HG02970 (cell line): ENCODE measurements at regions not wholly inside any gene's neighbourhood (a gene's known extent, or its start where the extent isn't known, plus 50 kb on each side); places are given as distances from the start of the nearest gene placed in this dataset.
"Not testable (repeated sequence)": the region's sequence is repeated elsewhere in the genome, so short reads cannot be mapped to it uniquely, and the experiment has no call there.

Experiments used
- ATAC-seq: cut with Tn5 transposase; IDR thresholded peaks from one replicate; pipeline ENCODE4 v1.9.1; 2021; ENCODE audit warnings: mild to moderate bottlenecking, moderate library complexity, moderate number of reproducible peaks; ENCODE audit not compliant: unreplicated experiment, low FRiP score

DNA sequence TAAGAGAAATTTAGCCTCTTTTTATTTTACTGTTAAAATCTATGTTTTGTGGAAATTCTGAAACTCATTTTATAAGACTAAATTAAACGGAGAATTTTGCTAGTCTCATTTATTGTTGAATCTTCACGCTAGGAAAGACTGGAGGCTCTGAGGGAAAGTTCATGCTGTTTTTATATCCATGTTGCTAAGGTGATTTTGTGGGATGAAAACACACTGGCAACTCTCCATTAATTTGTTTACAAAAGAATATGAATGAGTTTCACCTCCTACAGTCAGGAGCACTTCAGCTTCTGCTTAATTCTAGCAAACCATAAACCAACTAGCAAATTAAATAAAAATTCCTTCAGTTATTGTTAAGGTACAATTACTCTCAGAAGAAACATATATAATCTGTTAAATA is 195.4 kb downstream of the RAP2B start:
- no peak for ATAC-seq

DNA sequence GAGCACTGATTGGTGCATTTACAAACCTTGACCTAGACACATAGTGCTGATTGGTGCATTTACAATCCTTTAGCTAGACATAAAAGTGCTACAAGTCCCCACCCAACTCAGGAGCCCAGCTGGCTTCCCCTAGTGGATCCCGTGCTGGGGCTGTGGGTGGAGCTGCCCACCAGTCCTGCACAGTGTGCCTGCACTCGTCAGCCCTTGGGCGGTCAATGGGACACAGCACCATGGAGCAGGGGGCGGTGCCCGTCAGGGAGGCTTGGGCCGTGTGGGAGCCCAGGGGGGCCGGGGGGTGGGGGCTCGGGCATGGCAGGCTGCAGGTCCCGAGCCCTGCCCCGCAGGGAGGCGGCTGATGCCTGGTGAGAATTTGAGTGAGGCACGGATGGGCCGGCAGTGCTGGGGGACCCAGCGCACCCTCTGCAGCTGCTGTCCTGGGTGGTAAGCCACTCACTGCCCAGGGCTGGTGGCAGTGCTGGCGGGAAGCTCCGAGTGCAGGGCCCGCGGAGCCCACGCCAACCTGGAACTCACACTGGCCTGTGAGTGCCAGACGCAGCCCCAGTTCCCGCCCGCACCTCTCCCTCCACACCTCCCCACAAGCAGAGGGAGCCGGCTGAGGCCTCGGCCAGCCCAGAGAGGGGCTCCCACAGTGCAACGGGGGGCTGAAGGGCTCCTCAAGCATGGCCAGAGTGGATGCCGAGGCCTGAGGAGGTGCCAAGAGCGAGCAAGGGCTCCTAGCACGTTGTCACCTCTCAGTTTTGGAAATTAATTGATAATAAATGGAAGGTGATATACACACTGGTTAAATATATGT is 207.7 kb downstream of the RAP2B start:
- no peak for ATAC-seq

DNA sequence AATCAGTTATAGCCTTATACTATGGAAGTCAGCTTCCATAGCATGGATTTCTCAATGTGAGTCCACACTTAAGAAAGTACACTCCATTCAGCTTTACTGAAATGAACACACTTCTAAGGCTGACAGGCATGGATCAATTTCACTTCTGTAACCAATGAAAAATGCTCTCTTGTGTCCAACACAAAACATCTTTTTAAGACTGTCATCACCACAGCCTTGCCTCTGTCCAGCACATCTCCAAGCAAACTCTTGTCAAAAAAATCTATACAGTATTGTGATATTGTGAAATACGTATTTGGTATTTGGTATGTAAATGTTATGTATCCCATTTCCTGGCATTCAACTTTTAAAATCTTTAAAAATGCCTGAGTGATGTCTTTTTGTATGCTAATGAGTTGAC is 208.7 kb downstream of the RAP2B start:
- no peak for ATAC-seq

DNA sequence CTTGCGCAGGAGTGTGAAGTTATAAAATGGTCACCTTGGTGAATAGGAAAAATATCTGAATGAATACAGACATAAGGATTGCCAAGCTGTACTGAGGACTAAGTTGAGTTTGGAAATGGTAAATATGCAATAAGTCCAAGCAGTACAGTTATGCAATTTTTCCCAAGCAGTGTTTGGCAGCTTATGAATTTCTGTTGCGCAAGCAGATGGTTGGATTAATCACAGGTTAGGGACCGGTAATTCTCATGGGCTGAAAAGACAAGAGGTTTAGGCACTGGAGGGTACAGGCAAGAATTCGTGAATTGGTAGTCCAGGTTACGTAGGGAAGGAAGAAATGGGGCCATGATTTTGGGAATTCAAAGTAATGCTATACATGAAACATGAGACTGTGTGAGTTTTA is 210.3 kb downstream of the RAP2B start:
- ATAC-seq: no peak

DNA sequence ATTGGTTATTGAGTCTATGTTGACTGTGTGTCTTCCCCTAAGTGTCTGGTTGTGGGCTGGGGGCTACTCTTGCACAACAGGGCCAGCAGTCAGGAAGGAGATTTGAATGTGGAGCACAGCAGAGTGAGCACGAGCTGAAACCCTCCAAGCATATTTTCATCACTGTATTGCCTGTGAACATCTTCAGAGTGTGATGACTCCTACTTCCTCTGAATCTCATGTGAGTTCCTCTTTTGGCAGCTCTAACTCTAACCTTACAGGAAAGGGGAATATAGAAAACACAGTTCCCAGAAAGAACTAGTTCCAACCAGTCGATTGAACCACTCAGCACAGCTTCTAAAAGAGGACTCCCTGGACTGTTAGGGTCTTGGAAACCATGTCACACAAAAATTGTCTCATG is 211.6 kb downstream of the RAP2B start:
- ATAC-seq: no peak

DNA sequence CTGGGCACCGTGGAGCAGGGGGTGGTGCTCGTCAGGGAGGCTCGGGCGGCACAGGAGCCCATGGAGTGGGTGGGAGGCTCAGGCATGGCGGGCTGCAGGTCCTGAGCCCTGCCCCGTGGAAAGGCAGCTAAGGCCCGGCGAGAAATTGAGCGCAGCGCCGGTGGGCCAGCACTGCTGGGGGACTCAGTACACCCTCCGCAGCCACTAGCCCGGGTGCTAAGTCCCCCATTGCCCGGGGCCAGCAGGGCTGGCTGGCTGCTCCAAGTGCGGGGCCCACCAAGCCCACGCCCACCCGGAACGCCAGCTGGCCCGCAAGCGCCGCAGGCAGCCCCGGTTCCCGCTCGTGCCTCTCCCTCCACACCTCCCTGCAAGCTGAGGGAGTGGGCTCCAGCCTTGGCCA is 216.3 kb downstream of the RAP2B start:
- ATAC-seq: not testable (repeated sequence)

DNA sequence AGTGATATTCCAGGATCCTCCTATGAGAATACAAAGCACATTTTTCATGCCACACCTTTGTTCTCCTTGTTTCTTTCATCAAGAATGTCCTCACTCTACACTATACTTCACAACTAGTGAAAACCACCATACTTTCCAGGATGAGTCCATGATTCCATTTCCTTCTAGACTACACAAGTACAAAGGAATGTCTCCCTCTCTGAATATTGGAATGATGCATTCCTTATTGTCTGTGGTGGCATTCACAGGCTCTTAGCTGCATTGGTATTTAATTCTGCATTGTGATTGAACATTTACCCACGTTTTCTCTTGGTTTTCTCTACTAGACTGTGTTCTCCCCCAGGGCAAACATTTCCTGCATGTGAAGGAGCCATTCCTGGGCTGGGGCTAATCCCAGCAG is 217.5 kb downstream of the RAP2B start:
- no peak for ATAC-seq

DNA sequence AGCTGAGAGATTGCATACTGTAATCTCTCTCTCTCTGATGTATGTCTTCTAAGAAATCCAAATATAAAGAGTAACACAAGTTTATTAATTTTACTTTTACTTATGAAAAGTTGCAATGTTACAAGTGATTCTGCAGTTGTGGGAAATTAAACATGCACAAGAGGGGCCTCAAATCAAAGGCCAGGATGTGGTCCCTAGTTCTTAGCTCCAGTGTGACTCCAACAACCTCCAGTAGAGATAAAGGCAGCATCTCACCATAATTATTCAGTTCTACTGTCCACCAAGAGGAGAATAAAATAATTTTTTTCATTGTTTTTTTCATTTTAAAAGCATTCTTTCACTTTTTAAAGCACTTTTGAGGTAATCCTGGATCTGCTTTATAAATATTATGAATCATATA is 223.3 kb downstream of the RAP2B start:
- ATAC-seq: no peak

DNA sequence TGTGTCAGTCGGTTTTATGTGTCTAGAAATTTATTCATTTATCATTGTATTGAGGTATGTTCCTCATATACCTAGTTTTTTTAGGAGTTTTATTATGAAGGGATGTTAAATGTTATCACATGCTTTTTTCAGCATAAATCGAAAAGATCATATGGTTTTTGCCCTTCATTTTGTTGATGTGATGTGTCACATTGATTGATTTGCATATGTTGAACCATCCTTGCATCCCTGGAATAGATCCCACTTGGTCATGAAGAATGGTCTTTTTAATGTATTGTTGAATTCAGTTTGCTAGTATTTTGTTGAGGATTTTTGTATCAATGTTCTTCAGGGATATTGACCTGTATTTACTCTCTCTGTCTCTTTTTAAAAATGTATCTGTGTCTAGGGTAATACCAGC is 230.3 kb downstream of the RAP2B start:
- no peak for ATAC-seq

DNA sequence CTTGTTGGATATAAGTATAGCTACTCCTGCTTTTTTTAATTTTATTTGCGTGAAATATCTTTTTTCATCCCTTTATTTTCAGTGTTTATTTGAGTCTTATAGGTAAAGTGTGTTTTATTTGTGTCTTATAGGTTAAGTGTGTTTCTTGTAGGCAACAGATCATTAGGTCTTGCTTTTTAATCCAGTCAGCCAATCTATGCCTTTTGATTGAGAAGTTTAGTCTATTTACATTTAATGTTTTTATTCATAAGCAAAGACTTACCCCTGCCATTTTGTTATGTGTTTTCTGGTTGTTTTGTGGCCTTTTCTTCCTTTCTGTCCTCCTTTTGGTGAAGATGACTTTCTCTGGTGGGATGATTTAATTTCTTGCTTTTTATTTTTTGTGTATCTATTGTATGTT is 232.0 kb downstream of the RAP2B start:
- ATAC-seq: no peak

DNA sequence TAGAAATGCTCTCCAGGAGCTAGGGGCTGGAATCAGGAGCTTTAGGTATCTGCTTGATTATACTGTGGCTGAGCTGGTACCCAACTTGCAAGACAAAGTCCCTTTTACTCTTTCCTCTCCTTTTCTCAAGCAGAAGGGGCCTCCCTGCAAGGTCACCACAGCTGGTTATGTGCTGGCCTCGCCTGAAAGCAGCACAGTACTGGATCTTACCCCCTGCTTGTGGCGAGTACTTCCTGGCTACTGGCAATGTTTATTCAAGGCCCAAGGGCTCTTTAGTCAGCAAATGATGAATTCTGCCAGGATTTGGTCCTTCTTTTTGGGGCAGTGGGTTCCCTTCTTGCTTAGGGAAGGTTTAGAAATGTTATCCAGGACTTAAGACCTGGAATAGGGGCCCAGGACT is 234.6 kb downstream of the RAP2B start:
- no peak for ATAC-seq

DNA sequence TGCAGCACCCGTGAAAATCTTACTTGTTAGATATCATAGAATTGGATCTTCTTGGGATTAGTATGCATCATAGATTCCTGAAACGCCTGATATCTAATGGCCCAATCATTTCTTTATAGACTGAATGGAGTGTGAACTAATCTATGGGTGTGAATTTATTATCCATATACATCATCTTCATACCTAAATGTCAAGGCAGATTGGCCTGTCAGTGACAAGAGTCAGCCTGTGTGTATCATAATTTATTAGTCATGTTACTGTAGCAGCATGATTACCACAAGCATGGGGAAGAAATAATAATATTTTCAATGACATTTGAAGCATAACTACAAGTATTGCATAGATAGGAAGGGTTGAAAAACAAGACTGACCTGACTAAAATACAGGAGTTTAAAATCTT is 235.8 kb downstream of the RAP2B start:
- no peak for ATAC-seq

DNA sequence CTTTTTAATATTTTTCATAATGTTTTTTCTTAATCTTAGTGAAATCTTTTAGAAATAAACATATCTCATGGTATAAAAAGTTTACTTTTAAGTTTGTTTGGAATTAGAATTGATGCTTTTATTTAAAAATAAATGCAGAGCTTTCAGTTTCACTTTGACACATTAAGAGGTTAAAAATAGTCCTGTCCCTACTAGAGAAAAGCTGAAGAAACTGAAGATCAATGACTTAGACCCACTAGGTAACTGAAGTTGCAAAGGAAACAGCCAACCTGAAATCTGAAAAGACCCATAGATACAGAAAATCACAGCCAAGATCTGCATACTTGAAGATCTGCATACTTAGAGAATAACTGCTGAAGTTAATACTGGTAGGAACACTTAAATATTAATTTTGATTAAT is 237.6 kb downstream of the RAP2B start:
- ATAC-seq: peak; percentile 79

DNA sequence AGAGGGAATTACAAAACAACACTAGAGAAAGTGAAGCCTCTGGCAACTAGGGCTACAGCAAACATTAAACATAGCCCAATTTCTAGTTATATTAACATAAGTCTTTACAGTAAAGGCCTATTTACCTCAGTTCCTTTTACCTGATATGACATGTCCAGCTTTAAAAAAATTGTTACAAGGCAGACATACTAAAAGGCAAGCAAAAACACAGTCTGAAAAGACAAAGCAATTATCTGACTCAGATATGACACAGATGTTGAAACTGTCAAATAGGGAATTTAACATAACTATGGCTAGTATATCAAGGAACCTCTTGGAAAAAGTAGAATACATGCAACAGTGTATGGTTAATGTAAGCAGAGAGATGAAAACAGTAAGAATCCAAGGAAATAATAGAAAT is 238.6 kb downstream of the RAP2B start:
- ATAC-seq: no peak

DNA sequence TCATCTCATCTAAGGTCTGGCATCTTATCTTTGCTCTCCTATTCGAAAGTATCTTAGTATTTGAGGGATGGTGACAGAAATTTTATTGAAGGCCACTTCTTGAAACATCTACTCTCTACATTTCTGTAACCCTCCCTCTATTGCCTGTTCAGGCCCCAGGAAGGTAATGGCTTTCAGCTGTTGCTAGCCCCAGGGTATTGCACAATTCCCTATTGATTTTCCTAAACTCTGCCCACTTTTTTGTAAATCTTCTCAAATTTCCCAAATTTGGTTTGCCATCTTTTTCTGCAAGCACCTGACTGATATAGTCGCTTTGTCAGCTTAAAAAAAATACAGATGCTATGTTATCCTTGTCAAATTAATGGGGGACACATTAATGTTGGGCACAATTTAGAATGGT is 242.1 kb downstream of the RAP2B start:
- no peak for ATAC-seq

DNA sequence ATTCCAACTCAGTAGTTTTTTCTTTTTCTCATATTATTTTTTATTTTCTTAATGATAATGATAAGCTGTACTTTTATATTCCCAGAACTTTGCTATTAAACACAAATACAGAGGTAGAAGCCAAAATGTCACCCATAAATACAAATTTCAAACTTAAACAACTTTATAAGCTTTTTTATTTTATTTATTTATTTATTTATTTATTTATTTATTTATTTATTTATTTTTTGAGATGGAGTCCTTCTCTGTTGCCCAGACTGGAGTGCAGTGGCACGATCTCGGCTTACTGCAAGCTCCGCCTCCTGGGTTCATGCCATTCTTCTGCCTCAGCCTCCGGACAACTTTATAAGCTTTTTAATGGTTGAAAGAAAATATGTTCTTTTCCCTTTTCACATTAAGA is 243.3 kb downstream of the RAP2B start:
- ATAC-seq: not testable (repeated sequence)

DNA sequence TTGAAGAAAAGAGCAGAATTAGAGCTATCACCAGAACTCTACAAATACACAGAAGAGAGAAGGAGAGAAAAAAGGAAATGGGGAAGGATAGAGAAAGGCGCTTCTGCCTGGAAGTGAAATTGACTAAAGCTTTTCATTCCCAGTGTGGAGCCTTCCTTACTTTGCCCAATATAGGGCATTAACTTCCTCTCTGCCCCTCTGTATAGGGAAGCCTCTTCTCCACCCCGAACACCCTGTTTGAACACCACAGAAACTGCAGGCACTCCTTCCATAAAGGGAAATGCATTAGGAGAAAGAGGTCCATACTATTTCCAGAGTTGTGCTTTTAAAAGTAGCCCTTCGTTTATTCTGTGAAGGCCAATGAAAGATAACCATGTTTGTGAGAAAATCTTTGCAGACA is 248.5 kb downstream of the RAP2B start:
- ATAC-seq: no peak

DNA sequence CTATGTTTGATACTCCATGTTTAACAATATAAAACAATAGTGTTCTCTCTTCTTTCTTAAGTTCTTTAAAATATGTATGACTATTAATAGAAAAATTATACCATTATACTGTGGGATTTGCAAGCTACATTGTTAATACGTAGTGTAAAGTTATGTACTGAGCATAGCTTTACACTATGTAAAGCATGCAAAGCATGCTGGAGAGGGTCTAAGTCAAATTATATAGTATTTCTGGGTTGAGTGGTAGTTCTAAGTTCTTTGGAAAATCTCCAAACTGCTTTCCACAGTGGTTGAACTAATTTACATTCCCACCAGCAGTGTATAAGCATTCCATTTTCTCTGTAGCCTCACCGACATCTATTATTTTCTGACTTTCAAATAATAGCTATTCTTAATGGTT is 253.0 kb downstream of the RAP2B start:
- ATAC-seq: no peak

DNA sequence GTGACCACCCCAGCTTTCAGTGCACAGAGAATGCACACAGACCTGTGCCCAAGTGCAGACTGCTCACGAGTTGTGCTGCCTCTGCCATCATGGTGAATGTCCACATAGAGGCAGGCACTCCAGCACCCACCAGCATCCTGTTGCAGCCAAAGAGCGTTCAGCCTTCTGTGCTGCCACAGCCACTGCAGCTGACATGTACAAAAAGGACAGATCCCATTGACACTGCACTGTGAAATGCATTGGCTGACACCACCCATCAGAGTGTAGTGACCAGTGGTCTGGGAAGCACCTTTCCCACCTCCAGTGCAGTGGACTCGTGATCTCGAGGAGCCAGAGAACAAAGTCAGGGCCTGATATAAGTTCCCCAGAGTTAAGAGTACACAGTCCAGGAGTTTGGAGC is 260.3 kb downstream of the RAP2B start:
- no peak for ATAC-seq

DNA sequence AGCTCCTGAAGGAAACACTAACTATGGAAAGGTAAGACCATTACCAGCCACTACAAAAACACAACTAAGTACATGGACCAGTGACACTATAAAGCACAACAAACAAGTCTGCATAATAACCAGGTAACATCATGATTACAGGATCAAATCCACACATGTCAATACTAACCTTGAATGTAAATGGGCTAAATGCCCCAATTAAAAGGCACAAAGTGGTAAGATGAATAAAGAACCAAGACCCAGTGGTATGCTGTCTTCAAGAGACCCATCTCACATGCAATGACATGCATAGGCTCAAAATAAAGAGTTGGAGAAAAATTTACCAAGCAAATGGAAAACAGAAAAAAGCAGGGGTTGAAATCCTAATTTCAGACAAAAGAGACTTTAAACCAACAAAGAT is 261.8 kb downstream of the RAP2B start:
- not testable (repeated sequence) for ATAC-seq

DNA sequence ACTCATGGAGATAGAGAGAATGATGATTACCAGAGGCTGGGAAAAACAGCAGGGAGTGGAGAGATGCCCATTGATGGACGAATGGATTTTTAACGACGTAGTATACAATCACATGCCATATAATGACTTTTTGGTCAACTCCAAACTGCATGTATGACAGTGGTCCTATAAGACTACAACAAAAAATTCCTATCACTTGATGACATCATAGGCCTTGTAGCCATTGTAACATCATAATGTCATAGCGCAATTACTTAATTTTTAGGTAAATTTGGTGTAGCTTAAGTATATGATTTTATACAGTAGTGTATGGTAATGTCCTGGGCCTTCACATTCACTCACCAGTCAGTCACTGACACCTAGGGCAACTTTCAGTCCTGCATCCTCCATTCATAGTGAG is 264.3 kb downstream of the RAP2B start:
- no peak for ATAC-seq

DNA sequence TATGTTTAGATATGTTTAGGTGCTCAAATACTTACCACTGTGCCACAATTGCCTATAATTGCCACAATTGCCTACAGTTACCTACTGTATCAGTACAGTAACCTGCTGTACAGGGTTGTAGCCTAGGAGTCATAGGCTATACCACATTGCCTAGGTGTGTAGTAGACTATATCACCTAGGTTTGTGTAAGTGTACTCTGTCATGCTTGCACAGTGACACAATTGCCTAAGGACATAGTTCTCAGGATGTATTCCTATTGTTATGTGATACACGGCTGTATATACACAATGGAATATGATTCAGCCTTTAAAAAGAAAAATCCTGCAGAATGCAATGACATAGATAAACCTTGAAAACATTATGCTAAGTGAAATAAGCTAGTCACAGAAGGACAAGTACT is 264.8 kb downstream of the RAP2B start:
- ATAC-seq: no peak

DNA sequence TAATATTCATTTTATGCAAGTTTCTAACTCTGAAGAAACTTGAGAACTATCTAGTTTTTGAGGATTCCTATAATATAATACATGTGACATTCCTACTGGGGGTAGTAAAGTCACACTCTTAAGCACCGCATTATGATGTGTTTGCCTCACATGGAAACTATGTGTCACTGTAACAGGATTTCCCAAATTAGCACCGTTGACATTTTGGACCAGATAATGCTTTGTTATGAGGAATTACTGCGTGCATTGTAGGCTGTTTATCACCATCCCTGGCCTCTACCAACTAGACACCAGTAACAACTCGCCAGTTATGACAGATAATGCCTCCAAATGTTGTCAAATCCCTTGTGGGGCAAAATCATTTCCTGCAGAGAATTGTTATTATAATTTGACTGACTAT is 267.8 kb downstream of the RAP2B start:
- no peak for ATAC-seq
